HG03097 (cell line): ENCODE measurements at regions not wholly inside any gene's neighbourhood (a gene's known extent, or its start where the extent isn't known, plus 50 kb on each side); places are given as distances from the start of the nearest gene placed in this dataset.
A peak's percentile ranks its signal among the peaks of the same experiment; 100 is the strongest.
"Not testable (repeated sequence)": the region's sequence is repeated elsewhere in the genome, so short reads cannot be mapped to it uniquely, and the experiment has no call there.

ENCODE experiments used
- ATAC-seq: cut with Tn5 transposase; IDR thresholded peaks from one replicate; pipeline ENCODE4 v1.9.1; 2021; ENCODE audit not compliant: unreplicated experiment, low FRiP score

DNA sequence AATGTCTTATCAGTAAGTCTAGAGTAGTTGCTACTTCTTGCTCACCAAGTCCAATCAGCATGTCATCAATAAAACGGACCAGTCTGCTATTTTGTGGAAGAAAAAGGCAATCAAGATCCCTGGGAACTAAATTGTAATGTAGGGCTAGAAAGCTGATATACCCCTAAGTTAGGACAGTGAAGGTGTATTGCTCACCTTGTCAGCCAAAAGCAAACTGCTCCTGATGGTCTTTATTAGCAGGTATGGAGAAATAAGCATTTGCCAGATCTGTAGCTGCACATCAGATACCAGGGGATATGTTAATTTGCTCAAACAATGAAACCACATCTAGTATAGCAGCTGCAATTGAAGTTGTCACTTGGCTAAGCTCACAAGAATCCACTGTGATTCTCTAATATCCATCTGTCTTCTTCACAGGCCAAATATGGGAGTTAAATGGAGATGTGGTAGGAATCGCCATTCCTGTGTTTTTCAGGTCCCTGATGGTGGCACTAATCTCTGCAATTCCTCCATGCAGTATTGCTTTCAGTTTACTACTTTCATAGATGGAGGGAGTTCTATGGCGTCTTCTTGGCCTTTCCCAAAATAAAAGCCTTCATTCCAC lies 75.0 kb downstream of the TMEM237 start:
- no peak for ATAC-seq

DNA sequence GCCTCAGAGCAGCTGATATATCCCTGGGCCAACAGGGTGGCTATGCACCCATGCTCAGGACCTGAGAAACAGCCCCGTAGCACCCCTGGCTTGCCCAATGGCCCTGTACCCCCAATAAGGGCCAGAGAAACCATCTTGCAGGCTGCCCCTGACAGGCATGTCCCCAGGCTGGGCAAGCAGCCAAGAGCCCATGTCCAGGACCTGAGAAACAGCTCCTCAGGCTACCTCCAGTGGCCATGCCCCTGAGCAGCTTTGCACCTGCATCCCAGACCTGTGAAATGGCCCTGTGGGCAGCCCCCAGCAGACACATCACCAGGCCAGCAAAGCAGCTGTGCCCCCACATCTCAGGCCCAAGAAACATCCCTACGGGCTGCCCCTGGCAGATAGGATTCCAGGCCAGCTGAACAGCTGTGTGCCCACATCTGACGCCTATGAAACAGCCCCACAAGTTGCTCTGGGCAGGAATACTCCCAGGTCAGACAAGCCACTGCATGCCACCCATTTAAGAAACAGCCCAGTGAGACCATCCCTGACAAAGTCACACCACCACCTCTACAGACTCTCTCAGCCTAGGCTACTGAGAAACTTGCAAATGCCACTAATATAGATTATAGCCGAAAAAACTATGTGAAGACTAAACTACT lies 84.1 kb downstream of the TMEM237 start:
- ATAC-seq = no peak

DNA sequence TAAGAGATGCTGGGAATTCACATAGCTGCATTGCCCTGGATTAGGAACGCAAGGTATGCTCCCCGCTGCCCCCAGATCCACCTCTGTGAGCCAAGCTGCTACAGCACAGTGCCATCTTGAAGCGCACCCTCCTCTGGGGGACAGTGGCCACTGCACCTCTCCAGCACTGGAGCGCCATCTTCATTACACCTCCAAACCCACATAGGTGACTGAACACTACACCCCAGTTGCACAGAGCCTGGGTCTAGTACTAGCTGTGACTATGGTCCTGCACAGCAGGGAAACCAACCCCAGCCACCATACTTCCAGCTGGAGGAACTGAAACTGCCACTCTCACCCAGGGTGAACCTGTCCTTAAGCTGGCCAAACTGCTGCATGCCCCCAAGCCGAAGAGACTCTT lies 84.6 kb downstream of the TMEM237 start:
- no peak for ATAC-seq

- ATAC-seq = no peak
These were observed 85.1 kb downstream of the TMEM237 start for GRCh38 chr2:201558232-201558631.

DNA sequence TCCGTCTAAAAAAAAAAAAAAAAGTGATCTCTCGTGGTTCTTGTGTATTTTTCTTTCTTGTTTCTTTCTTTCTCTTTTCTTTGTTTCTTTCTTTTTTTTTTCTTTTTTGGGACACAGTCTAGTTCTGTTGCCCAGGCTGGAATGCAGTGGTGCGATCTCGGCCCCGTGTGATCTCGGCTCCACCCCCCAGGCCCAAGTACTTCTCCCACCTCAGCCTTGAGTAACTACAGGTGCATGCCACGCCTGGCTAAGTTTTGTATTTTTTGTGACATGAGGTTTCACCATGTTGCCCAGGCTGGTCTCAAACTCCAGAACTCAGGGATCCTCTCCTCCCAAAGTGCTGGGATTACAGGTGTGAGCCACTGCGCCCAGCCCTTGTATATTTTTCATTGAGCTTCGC lies 91.4 kb downstream of the TMEM237 start:
- ATAC-seq = no peak

- ATAC-seq = no peak
These were observed 95.0 kb downstream of the STRADB start for GRCh38 chr2:201546576-201546975.

DNA sequence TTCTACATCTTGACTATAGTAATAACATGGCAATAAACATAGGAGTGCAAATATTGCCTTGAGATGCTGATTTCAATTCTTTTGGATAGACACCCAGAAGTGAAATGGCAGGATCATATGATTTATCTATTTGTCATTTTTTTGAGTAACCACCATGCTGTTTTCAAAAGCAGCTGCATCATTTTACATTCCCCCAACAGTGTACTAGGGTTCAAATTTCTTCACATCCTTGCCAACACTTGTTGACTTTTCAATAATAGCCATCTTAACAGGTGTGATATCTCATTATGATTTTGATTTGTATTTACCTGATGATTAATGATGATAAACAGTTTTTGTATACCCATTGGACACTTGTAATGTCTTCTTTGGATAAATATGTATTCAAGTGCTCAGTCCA lies 90.8 kb downstream of the STRADB start:
- ATAC-seq = no peak

DNA sequence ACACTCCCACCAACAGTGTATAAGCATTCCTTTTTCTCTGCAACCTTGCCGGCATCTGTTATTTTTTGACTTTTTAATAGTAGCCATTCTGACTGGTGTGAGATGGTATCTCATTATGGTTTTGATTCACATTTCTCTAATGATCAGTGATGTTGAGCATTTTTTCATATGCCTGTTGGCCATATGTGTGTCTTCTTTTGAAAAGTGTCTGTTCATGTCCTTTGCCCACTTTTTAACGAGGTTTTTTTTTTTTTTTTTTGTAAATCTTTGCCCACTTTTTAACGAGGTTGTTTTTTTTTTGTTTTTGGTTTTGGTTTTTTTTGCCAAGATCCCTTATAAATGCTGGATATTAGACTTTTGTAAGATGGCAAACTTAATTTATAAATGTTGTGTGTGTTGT lies 87.7 kb downstream of the STRADB start:
- ATAC-seq = not testable (repeated sequence)

- ATAC-seq = no peak
These were observed 86.5 kb downstream of the STRADB start for GRCh38 chr2:201538025-201538424.

- no peak for ATAC-seq
These were observed 85.2 kb downstream of the STRADB start for GRCh38 chr2:201536754-201537153.

DNA sequence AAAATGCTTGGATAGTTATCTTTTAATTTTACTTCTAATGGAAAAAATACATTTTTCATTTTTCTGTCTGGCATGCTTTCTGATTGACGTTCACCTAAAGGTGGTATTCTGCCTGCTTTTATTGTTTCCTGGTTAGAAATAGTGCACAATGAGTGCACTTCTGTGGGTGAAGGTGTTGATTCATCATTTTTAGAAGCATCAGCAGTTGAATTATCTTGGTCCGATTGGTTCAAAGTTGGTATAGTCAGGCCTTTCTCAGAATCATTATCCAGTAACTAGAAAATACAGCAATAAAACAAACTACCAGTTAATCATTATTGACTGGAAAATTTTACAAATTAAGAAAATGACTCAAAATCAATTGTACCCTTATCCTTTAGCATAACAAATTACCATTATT lies 84.5 kb downstream of the STRADB start:
- ATAC-seq = no peak

- ATAC-seq = peak; percentile 94
These were observed 81.3 kb downstream of the STRADB start for GRCh38 chr2:201532686-201533304.
